GM12874 (cell line): ENCODE measurements at regions not wholly inside any gene's neighbourhood (a gene's known extent, or its start where the extent isn't known, plus 50 kb on each side); places are given as distances from the start of the nearest gene placed in this dataset.

ENCODE experiments used
- CTCF ChIP-seq: IDR thresholded peaks from 2 replicates; pipeline ENCODE4 v1.5.1; 2011; ENCODE audit warnings: low read depth, mild to moderate bottlenecking, control low read depth, low read length, moderate library complexity; ENCODE audit not compliant: insufficient read depth

- TF ChIP-seq CTCF = no peak
Observed at GRCh38 chr11:134628426-134628825, 216.4 kb upstream of the B3GAT1 start.

- no peak for TF ChIP-seq CTCF
Observed at GRCh38 chr11:134626032-134626431, 214.0 kb upstream of the B3GAT1 start.

- TF ChIP-seq CTCF = no peak
Observed at GRCh38 chr11:134625631-134626030, 213.6 kb upstream of the B3GAT1 start.

DNA sequence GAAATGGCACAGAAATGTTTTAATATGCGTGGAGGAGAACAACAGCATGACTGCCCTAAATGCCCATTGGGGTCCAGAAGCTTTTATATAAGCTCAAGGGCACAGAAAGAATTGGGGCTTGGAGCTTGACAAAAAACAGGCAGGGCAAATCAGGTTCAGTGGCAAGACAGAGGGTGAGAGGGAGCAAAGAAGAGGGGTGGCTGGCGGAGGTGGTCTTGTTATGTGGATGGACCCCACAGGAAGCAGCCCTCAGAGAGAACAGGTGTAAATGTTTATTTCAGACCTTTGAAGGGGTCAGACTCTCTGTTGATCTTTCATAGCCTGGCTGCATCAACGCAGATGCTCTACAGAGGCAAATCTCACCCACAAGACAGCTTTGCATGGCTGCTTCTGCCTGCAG lies 213.1 kb upstream of the B3GAT1 start:
- no peak for TF ChIP-seq CTCF

DNA sequence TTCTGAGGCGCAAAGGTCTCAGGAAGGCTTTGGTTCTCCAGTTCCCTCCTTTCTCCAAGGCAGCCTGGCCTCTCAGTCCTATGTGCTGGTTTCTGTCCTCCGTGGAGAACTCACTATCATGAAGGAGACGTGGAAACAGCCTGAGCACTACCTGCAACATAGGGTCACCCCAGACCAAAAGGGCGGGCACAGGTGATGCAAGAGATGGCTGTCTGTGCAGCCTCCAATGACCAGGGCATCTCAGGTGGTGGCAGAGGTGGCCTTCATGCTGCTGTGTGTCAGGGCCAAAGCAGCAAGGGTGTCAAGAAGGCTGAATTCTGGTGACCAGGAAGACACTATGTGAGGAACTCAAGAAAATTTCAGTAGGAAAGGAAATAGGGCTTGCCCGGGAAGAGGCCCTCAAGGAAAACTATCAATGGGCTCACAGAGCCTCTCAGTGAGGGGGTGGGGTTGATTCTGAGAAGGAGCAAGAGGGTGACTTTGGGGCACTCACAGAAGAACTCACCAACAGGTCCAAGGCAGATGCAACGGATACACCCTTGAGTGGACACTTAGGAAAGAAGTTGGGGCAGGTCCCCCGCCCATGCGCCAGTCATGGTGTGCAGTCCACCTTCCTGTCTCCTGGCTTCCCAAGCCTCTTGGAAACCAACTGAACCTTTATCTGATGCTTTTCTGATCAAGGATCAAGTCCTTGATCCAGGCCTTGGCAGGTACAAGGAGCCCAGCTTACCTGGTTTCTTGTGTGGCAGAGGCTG lies 212.3 kb upstream of the B3GAT1 start:
- TF ChIP-seq CTCF = no peak

GRCh38 chr11:134623711-134624110 lies 211.7 kb upstream of the B3GAT1 start:
- no peak for TF ChIP-seq CTCF

DNA sequence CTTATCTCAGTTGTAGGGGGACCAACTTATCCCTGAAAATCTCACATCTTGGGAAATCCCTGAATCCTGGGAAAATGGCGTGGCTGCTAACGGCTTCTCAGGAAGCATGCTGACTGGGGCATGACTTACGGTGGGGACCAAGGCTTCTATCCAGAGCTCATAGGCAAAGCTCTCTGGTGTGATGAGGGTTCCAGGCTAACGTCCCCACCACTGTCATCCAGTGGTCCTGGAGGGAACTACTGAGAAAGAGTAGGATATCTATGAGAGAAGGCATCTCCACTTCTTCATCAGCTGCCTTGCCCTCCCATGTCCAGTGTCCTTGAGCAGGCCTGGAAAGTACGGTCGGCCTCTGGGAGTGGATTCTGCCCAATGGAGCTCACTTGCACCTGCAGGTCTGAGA lies 210.4 kb upstream of the B3GAT1 start:
- TF ChIP-seq CTCF = no peak
